ENCODE measurements at regions not wholly inside any gene's neighbourhood (a gene's known extent, or its start where the extent isn't known, plus 50 kb on each side); places are given as distances from the start of the nearest gene placed in this dataset.

GRCh38 chr11:121881806-121882205 is 234.2 kb downstream of the BLID start:
- Histone ChIP-seq H3K9me3 (ENCODE audit: control insufficient read depth in 1 of 2, insufficient read depth in 1 of 2, low read depth in 1 of 2, low read length in 2 of 2) (no peaks in the 10 kb centered on the region), H3K27me3 (ENCODE audit: insufficient read depth, low read length) (no peaks in the 10 kb centered on the region), H3K4me3 (replicated peaks in 1 of 2; ENCODE audit: low read depth in 1 of 2, low read length in 2 of 2) (no peak overlapping the region), H2AFZ (ENCODE audit: low read depth, low read length, poor library complexity, severe bottlenecking) (no peak overlapping the region), H3K4me1 (ENCODE audit: control insufficient read depth in 1 of 2, insufficient read depth in 2 of 2, low read length in 2 of 2) (peaks cover 0 to 6% of the 10 kb centered on the region in 2 experiments; a peak in 1 of 4 replicates), H4K20me1 (ENCODE audit: insufficient read depth) (no peaks in the 10 kb centered on the region), H3K36me3 (ENCODE audit: control insufficient read depth in 1 of 2, insufficient read depth in 2 of 2, low read length in 2 of 2) (no peaks in the 10 kb centered on the region), H3K9ac (ENCODE audit: low read length) (no peak overlapping the region), H3K79me2 (ENCODE audit: insufficient read depth, low read length) (no peaks in the 10 kb centered on the region), H3K4me2 (ENCODE audit: low read length) (no peak overlapping the region), H3K9me2 (ENCODE audit: insufficient read depth) (no peaks in the 10 kb centered on the region), H3K27ac (ENCODE audit: low read depth, low read length) (no peak overlapping the region)
- CTCF ChIA-PET: no interaction called here
- RAD21 ChIA-PET (ENCODE audit: low non-redundant PET in 1 of 2, low total read pairs in 2 of 2, uncharacterized antibody in 2 of 2, unreplicated experiment in 2 of 2): no interaction called here
- TF ChIP-seq, protein P1, sequence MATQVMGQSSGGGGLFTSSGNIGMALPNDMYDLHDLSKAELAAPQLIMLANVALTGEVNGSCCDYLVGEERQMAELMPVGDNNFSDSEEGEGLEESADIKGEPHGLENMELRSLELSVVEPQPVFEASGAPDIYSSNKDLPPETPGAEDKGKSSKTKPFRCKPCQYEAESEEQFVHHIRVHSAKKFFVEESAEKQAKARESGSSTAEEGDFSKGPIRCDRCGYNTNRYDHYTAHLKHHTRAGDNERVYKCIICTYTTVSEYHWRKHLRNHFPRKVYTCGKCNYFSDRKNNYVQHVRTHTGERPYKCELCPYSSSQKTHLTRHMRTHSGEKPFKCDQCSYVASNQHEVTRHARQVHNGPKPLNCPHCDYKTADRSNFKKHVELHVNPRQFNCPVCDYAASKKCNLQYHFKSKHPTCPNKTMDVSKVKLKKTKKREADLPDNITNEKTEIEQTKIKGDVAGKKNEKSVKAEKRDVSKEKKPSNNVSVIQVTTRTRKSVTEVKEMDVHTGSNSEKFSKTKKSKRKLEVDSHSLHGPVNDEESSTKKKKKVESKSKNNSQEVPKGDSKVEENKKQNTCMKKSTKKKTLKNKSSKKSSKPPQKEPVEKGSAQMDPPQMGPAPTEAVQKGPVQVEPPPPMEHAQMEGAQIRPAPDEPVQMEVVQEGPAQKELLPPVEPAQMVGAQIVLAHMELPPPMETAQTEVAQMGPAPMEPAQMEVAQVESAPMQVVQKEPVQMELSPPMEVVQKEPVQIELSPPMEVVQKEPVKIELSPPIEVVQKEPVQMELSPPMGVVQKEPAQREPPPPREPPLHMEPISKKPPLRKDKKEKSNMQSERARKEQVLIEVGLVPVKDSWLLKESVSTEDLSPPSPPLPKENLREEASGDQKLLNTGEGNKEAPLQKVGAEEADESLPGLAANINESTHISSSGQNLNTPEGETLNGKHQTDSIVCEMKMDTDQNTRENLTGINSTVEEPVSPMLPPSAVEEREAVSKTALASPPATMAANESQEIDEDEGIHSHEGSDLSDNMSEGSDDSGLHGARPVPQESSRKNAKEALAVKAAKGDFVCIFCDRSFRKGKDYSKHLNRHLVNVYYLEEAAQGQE (IDR thresholded peaks at IDR 0.05; ENCODE audit: low read depth): no peak
- TF ChIP-seq FOSL1 (IDR thresholded peaks at IDR 0.05; ENCODE audit: low read depth) (peak; percentile 33; the same call in 1 of the 2 replicates), JUND (IDR thresholded peaks at IDR 0.05) (no peak), CEBPB (IDR thresholded peaks at IDR 0.05; ENCODE audit: low read depth) (0 out of 2 replicates have a peak, but pooled peaks have one; percentile 16)
- TF ChIP-seq, protein P2, sequence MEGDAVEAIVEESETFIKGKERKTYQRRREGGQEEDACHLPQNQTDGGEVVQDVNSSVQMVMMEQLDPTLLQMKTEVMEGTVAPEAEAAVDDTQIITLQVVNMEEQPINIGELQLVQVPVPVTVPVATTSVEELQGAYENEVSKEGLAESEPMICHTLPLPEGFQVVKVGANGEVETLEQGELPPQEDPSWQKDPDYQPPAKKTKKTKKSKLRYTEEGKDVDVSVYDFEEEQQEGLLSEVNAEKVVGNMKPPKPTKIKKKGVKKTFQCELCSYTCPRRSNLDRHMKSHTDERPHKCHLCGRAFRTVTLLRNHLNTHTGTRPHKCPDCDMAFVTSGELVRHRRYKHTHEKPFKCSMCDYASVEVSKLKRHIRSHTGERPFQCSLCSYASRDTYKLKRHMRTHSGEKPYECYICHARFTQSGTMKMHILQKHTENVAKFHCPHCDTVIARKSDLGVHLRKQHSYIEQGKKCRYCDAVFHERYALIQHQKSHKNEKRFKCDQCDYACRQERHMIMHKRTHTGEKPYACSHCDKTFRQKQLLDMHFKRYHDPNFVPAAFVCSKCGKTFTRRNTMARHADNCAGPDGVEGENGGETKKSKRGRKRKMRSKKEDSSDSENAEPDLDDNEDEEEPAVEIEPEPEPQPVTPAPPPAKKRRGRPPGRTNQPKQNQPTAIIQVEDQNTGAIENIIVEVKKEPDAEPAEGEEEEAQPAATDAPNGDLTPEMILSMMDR (IDR thresholded peaks at IDR 0.05 in 2 of 3, conservative IDR thresholded peaks at IDR 0.05 in 1 of 3; ENCODE audit: borderline replicate concordance in 1 of 3, insufficient read depth in 1 of 3, low read depth in 2 of 3, low read length in 2 of 3): no peak
- intact Hi-C loops (cut with micrococcal nuclease): no loop called here
- ATAC-seq: 0 out of 2 replicates have a peak, but pooled peaks have one; percentile 38
- POLR2A ChIA-PET: interaction anchor here (0.7 kb wide), 1 partner anchor 84 kb away, joined by 3 read pairs; no protein-coding TSS in a partner anchor
- no TSS peak for BruUV-seq (replicated peaks)
- DNase-seq (ENCODE audit: low read depth, low spot score): no peak

All from HCT116 (cell line).